GM23338 (cell line): ENCODE measurements at regions not wholly inside any gene's neighbourhood (a gene's known extent, or its start where the extent isn't known, plus 50 kb on each side); places are given as distances from the start of the nearest gene placed in this dataset.
A peak's percentile ranks its signal among the peaks of the same experiment; 100 is the strongest.

Experiments
- ATAC-seq: fragments of 200-7000 bp; cut with Tn5 transposase; 3 replicates; pipeline ENCODE4 v1.9.1; 2020
- DNase-seq: peaks from one replicate; pipeline ENCODE4 v3.0.0-alpha.2; 2015; ENCODE audit warnings: low spot score
- H2AFZ ChIP-seq: fragments of 200-600 bp; sonication (generic); 2 replicates; pipeline ENCODE4 v1.8.0; 2016; ENCODE audit warnings: antibody characterized with exemption, mild to moderate bottlenecking, moderate library complexity
- H3F3A ChIP-seq: fragments of 200-600 bp; sonication (generic); replicated peaks from 2 replicates; pipeline ENCODE4 v1.8.0; 2017; ENCODE audit warnings: antibody characterized with exemption, mixed run types, low read depth
- H3K27ac ChIP-seq: fragments of 200-600 bp; sonication (generic); 2 replicates; pipeline ENCODE4 v1.6.1; 2016; ENCODE audit warnings: low read depth
- H3K27me3 ChIP-seq: fragments of 200-600 bp; sonication (generic); 2 replicates; pipeline ENCODE4 v1.8.0; 2016; ENCODE audit warnings: mild to moderate bottlenecking, mixed run types, moderate library complexity; ENCODE audit not compliant: insufficient read depth
- H3K36me3 ChIP-seq: fragments of 200-600 bp; sonication (generic); 2 replicates; pipeline ENCODE4 v1.8.0; 2016; ENCODE audit warnings: mild to moderate bottlenecking; ENCODE audit not compliant: insufficient read depth
- H3K4me1 ChIP-seq: fragments of 200-600 bp; sonication (generic); 2 replicates; pipeline ENCODE4 v1.8.0; 2016; ENCODE audit warnings: mild to moderate bottlenecking, moderate library complexity; ENCODE audit not compliant: insufficient read depth
- H3K4me2 ChIP-seq: fragments of 200-600 bp; sonication (generic); 2 replicates; pipeline ENCODE4 v1.7.1; 2017; ENCODE audit warnings: mixed run types
- H3K4me3 ChIP-seq: fragments of 200-600 bp; sonication (generic); 2 replicates; pipeline ENCODE4 v1.6.1; 2016; ENCODE audit warnings: mixed run types
- H3K79me2 ChIP-seq: fragments of 200-600 bp; sonication (generic); replicated peaks from 2 replicates; pipeline ENCODE4 v1.8.0; 2017; ENCODE audit warnings: mild to moderate bottlenecking; ENCODE audit not compliant: insufficient read depth
- H3K9me2 ChIP-seq: fragments of 200-600 bp; sonication (generic); 2 replicates; pipeline ENCODE4 v1.8.0; 2017; ENCODE audit not compliant: insufficient read depth
- H4K20me1 ChIP-seq: fragments of 200-600 bp; sonication (generic); replicated peaks from 2 replicates; pipeline ENCODE4 v1.8.0; 2017; ENCODE audit warnings: mild to moderate bottlenecking; ENCODE audit not compliant: insufficient read depth
- H3K27ac Mint-ChIP-seq: 2 replicates; pipeline ENCODE4 v1.8.0; 2020; ENCODE audit warnings: inconsistent platforms, mild to moderate bottlenecking, moderate library complexity, mixed read lengths
- H3K27me3 Mint-ChIP-seq: 3 replicates; pipeline ENCODE4 v1.8.0; 2022; ENCODE audit warnings: low read depth, mild to moderate bottlenecking, moderate library complexity, mixed read lengths, inconsistent platforms; ENCODE audit not compliant: insufficient read depth, poor library complexity
- H3K36me3 Mint-ChIP-seq: 3 replicates; pipeline ENCODE4 v1.8.0; 2021; ENCODE audit warnings: low read depth, mild to moderate bottlenecking, inconsistent platforms, moderate library complexity, mixed read lengths
- H3K4me1 Mint-ChIP-seq: 3 replicates; pipeline ENCODE4 v1.8.0; 2020; ENCODE audit warnings: mild to moderate bottlenecking, inconsistent platforms, mixed read lengths
- H3K4me3 Mint-ChIP-seq: 3 replicates; pipeline ENCODE4 v1.8.0; 2021; ENCODE audit warnings: moderate library complexity, mild to moderate bottlenecking, inconsistent platforms, mixed read lengths
- H3K9me3 Mint-ChIP-seq: 3 replicates; pipeline ENCODE4 v1.8.0; 2020; ENCODE audit warnings: moderate library complexity, mild to moderate bottlenecking, inconsistent platforms, mixed read lengths
- CREB1 ChIP-seq: fragments of 250-450 bp; sonication (Bioruptor Pico); IDR thresholded peaks from 2 replicates; pipeline ENCODE4 v1.5.0; 2020; ENCODE audit warnings: low read depth, mild to moderate bottlenecking, moderate library complexity
- CTCF ChIP-seq, 2 experiments: fragments of 200-600 bp in 1 of 2; sonication (generic) in 1 of 2; conservative IDR thresholded peaks; 2 replicates each; pipeline versions ENCODE4 v1.5.1 to v1.6.1; 2016 to 2017; ENCODE audit warnings: antibody characterized with exemption in 2 of 2, low read depth in 2 of 2, mild to moderate bottlenecking in 2 of 2, moderate library complexity in 1 of 2
- ETS1 ChIP-seq: IDR thresholded peaks from 2 replicates; pipeline ENCODE4 v1.6.1; 2016; ENCODE audit warnings: antibody characterized with exemption
- EZH2 ChIP-seq: fragments of 200-600 bp; sonication (generic); IDR thresholded peaks from one replicate; pipeline ENCODE4 v1.8.0; 2017; ENCODE audit warnings: antibody characterized with exemption, mild to moderate bottlenecking, low read depth; ENCODE audit not compliant: unreplicated experiment
- JUNB ChIP-seq: IDR thresholded peaks from one replicate; pipeline ENCODE4 v1.6.1; 2016; ENCODE audit warnings: antibody characterized with exemption; ENCODE audit not compliant: unreplicated experiment
- NANOG ChIP-seq: IDR thresholded peaks from 2 replicates; pipeline ENCODE4 v1.6.1; 2016; ENCODE audit warnings: antibody characterized with exemption, borderline replicate concordance
- POLR2AphosphoS5 ChIP-seq: IDR thresholded peaks from 2 replicates; pipeline ENCODE4 v1.6.1; 2016; ENCODE audit warnings: antibody characterized with exemption, low read depth
- REST ChIP-seq: IDR thresholded peaks from one replicate; pipeline ENCODE4 v1.6.1; 2018; ENCODE audit warnings: antibody characterized with exemption; ENCODE audit not compliant: unreplicated experiment
- STAT1 ChIP-seq: IDR thresholded peaks from one replicate; pipeline ENCODE4 v1.6.1; 2016; ENCODE audit warnings: antibody characterized with exemption; ENCODE audit not compliant: unreplicated experiment
- ZNF114 ChIP-seq: fragments of 250-450 bp; sonication (Bioruptor Pico); IDR thresholded peaks from 2 replicates; pipeline ENCODE4 v1.5.0; 2020; ENCODE audit warnings: mild to moderate bottlenecking, moderate library complexity
- ZNF331 ChIP-seq: fragments of 250-450 bp; sonication (Bioruptor Pico); IDR thresholded peaks from 2 replicates; pipeline ENCODE4 v1.5.0; 2020; ENCODE audit warnings: low read depth, mild to moderate bottlenecking, moderate library complexity
- ZNF462 ChIP-seq: fragments of 250-450 bp; sonication (Bioruptor Pico); IDR thresholded peaks from 2 replicates; pipeline ENCODE4 v1.5.0; 2020; ENCODE audit warnings: mild to moderate bottlenecking, moderate library complexity

GRCh38 chr6:86722131-86722530, 215.2 kb upstream of the HTR1E start (continued):
- TF ChIP-seq ZNF462 = no peak
- TF ChIP-seq NANOG = no peak

GRCh38 chr6:86715676-86716075, 221.7 kb upstream of the HTR1E start:
- H3K36me3 ChIP-seq = no peaks in the 10 kb centered on the region
- H3K27me3 ChIP-seq = no peaks in the 10 kb centered on the region
- Mint-ChIP-seq H3K4me3 (no peak overlapping the region), H3K9me3 (peaks cover 9% of the 10 kb centered on the region; the same call in 2 of the 3 replicates), H3K27ac (no peak overlapping the region), H3K36me3 (peaks cover 5% of the 10 kb centered on the region; the same call in 1 of the 3 replicates), H3K27me3 (peaks cover 4% of the 10 kb centered on the region), H3K4me1 (peaks cover 9% of the 10 kb centered on the region)
- no peaks in the 10 kb centered on the region for H4K20me1 ChIP-seq
- H3K4me1 ChIP-seq = peaks cover 5% of the 10 kb centered on the region; the same call in 1 of the 2 replicates
- no peaks in the 10 kb centered on the region for H3F3A ChIP-seq
- peak; percentile 38 for DNase-seq
- no peaks in the 10 kb centered on the region for H3K79me2 ChIP-seq
- no peak overlapping the region for H3K27ac ChIP-seq
- H3K9me2 ChIP-seq = peaks cover 7% of the 10 kb centered on the region
- H2AFZ ChIP-seq = no peak overlapping the region
- ATAC-seq = no peak
- no peak overlapping the region for H3K4me2 ChIP-seq
- no peak overlapping the region for H3K4me3 ChIP-seq
- TF ChIP-seq REST = no peak
- no peak for TF ChIP-seq CREB1 (CRISPR knock-in tag)
- no peak for TF ChIP-seq NANOG
- TF ChIP-seq POLR2AphosphoS5 = no peak
- no peak for TF ChIP-seq ZNF331
- no peak for TF ChIP-seq EZH2
- no peak for TF ChIP-seq JUNB
- TF ChIP-seq ZNF114 (CRISPR knock-in tag) = no peak
- no peak for TF ChIP-seq STAT1
- TF ChIP-seq CTCF (conservative IDR thresholded peaks at IDR 0.05; ENCODE audit: low read depth in 2 of 2) = no peak
- TF ChIP-seq ETS1 = no peak
